ENCODE measurements at regions not wholly inside any gene's neighbourhood (a gene's known extent, or its start where the extent isn't known, plus 50 kb on each side); places are given as distances from the start of the nearest gene placed in this dataset.
"Not testable (repeated sequence)": the region's sequence is repeated elsewhere in the genome, so short reads cannot be mapped to it uniquely, and the experiment has no call there.

- intact Hi-C loops (cut with micrococcal nuclease): not testable (repeated sequence)
Observed at GRCh38 chr6:102808944-102809505, 1415.5 kb downstream of the GRIK2 start.

- intact Hi-C loops (cut with micrococcal nuclease): no loop called here
Observed at GRCh38 chr6:102799051-102799450, 1405.5 kb downstream of the GRIK2 start.

- intact Hi-C loops (cut with micrococcal nuclease): no loop called here
Observed at GRCh38 chr6:102798636-102799035, 1405.1 kb downstream of the GRIK2 start.

- intact Hi-C loops (cut with micrococcal nuclease): no loop called here
Observed at GRCh38 chr6:102793752-102794151, 1400.2 kb downstream of the GRIK2 start.

- intact Hi-C loops (cut with micrococcal nuclease): no loop called here
Observed at GRCh38 chr6:102774326-102774725, 1380.8 kb downstream of the GRIK2 start.

GRCh38 chr6:102773636-102774035 is 1380.1 kb downstream of the GRIK2 start:
- intact Hi-C loops (cut with micrococcal nuclease): no loop called here

- intact Hi-C loops (cut with micrococcal nuclease): no loop called here
Observed at GRCh38 chr6:102766963-102767362, 1373.5 kb downstream of the GRIK2 start.

GRCh38 chr6:102764317-102764716 is 1370.8 kb downstream of the GRIK2 start:
- intact Hi-C loops (cut with micrococcal nuclease): no loop called here

- intact Hi-C loops (cut with micrococcal nuclease): no loop called here
Observed at GRCh38 chr6:102763891-102764290, 1370.4 kb downstream of the GRIK2 start.

GRCh38 chr6:102761872-102762271 is 1368.4 kb downstream of the GRIK2 start:
- intact Hi-C loops (cut with micrococcal nuclease): no loop called here

- intact Hi-C loops (cut with micrococcal nuclease): no loop called here
Observed at GRCh38 chr6:102759415-102759814, 1365.9 kb downstream of the GRIK2 start.

- intact Hi-C loops (cut with micrococcal nuclease): not testable (repeated sequence)
Observed at GRCh38 chr6:102758536-102758935, 1365.0 kb downstream of the GRIK2 start.

- intact Hi-C loops (cut with micrococcal nuclease): no loop called here
Observed at GRCh38 chr6:102749210-102749971, 1355.9 kb downstream of the GRIK2 start.

- intact Hi-C loops (cut with micrococcal nuclease): no loop called here
Observed at GRCh38 chr6:102746941-102747340, 1353.4 kb downstream of the GRIK2 start.

GRCh38 chr6:102742754-102743356 is 1349.3 kb downstream of the GRIK2 start:
- intact Hi-C loops (cut with micrococcal nuclease): no loop called here

- intact Hi-C loops (cut with micrococcal nuclease): no loop called here
Observed at GRCh38 chr6:102742028-102742427, 1348.5 kb downstream of the GRIK2 start.

- intact Hi-C loops (cut with micrococcal nuclease): no loop called here
Observed at GRCh38 chr6:102736941-102737368, 1343.4 kb downstream of the GRIK2 start.

GRCh38 chr6:102732898-102733297 is 1339.4 kb downstream of the GRIK2 start:
- intact Hi-C loops (cut with micrococcal nuclease): no loop called here

GRCh38 chr6:102722086-102722485 is 1328.6 kb downstream of the GRIK2 start:
- intact Hi-C loops (cut with micrococcal nuclease): not testable (repeated sequence)

GRCh38 chr6:102717737-102718456 is 1324.4 kb downstream of the GRIK2 start:
- intact Hi-C loops (cut with micrococcal nuclease): no loop called here

GRCh38 chr6:102717252-102717651 is 1323.7 kb downstream of the GRIK2 start:
- intact Hi-C loops (cut with micrococcal nuclease): no loop called here

GRCh38 chr6:102701019-102701418 is 1307.5 kb downstream of the GRIK2 start:
- intact Hi-C loops (cut with micrococcal nuclease): no loop called here
